T-helper 17 cell (primary cell): ENCODE measurements at regions not wholly inside any gene's neighbourhood (a gene's known extent, or its start where the extent isn't known, plus 50 kb on each side); places are given as distances from the start of the nearest gene placed in this dataset.

ENCODE experiments used
- ATAC-seq: fragments of 150-1000 bp; cut with Tn5 transposase; 2 replicates; pipeline ENCODE4 v1.10.0; 2021; ENCODE audit warnings: mild to moderate bottlenecking, moderate library complexity
- DNase-seq, 3 donors: peaks; one replicate each; pipeline versions ENCODE4 v3.0.0 to v3.0.0-alpha.2; 2020 to 2021
- H3K9me3 ChIP-seq: one replicate; pipeline ENCODE4 v1.7.0; 2013; ENCODE audit warnings: low read length, mild to moderate bottlenecking; ENCODE audit not compliant: control insufficient read depth, poor library complexity, severe bottlenecking
- H3K27ac Mint-ChIP-seq: one replicate; pipeline ENCODE4 v1.8.0; 2022; ENCODE audit warnings: mild to moderate bottlenecking, moderate library complexity, mixed read lengths
- H3K27me3 Mint-ChIP-seq: one replicate; pipeline ENCODE4 v1.8.0; 2022; ENCODE audit warnings: mixed read lengths
- H3K36me3 Mint-ChIP-seq: one replicate; pipeline ENCODE4 v1.8.0; 2022; ENCODE audit warnings: low read depth, mixed read lengths
- H3K4me1 Mint-ChIP-seq: one replicate; pipeline ENCODE4 v1.8.0; 2022; ENCODE audit warnings: mild to moderate bottlenecking, mixed read lengths
- H3K4me3 Mint-ChIP-seq: one replicate; pipeline ENCODE4 v1.8.0; 2022; ENCODE audit warnings: mild to moderate bottlenecking, moderate library complexity, mixed read lengths

- H3K4me1 Mint-ChIP-seq: no peaks in the 10 kb centered on the region
- no peak for DNase-seq
- H3K36me3 Mint-ChIP-seq: no peaks in the 10 kb centered on the region
- no peak overlapping the region for H3K4me3 Mint-ChIP-seq
- H3K27me3 Mint-ChIP-seq: no peaks in the 10 kb centered on the region
- no peak for ATAC-seq
- H3K27ac Mint-ChIP-seq: no peak overlapping the region
- H3K9me3 ChIP-seq: no peaks in the 10 kb centered on the region
Observed at GRCh38 chr2:221134718-221135117, 437.4 kb downstream of the EPHA4 start.

- no peak overlapping the region for H3K27ac Mint-ChIP-seq
- H3K27me3 Mint-ChIP-seq: no peaks in the 10 kb centered on the region
- no peak for ATAC-seq
Observed at GRCh38 chr2:221135699-221136098, 436.4 kb downstream of the EPHA4 start.

GRCh38 chr2:221137385-221137784, 434.7 kb downstream of the EPHA4 start:
- ATAC-seq (no peak), DNase-seq (no peak)
- Mint-ChIP-seq H3K4me1 (no peaks in the 10 kb centered on the region), H3K36me3 (no peaks in the 10 kb centered on the region), H3K4me3 (no peak overlapping the region), H3K27me3 (no peaks in the 10 kb centered on the region), H3K27ac (no peak overlapping the region)
- H3K9me3 ChIP-seq: no peaks in the 10 kb centered on the region

More at GRCh38 chr2:221135699-221136098, 436.4 kb downstream of the EPHA4 start:
- Mint-ChIP-seq H3K36me3 (no peaks in the 10 kb centered on the region), H3K4me1 (no peaks in the 10 kb centered on the region), H3K4me3 (no peak overlapping the region)
- no peak for DNase-seq
- no peaks in the 10 kb centered on the region for H3K9me3 ChIP-seq

- DNase-seq (no peak), ATAC-seq (no peak)
- no peaks in the 10 kb centered on the region for H3K4me1 Mint-ChIP-seq
- no peak overlapping the region for H3K4me3 Mint-ChIP-seq
- no peak overlapping the region for H3K27ac Mint-ChIP-seq
- no peaks in the 10 kb centered on the region for H3K9me3 ChIP-seq
- H3K27me3 Mint-ChIP-seq: no peaks in the 10 kb centered on the region
- no peaks in the 10 kb centered on the region for H3K36me3 Mint-ChIP-seq
Observed at GRCh38 chr2:221142341-221142740, 429.8 kb downstream of the EPHA4 start.

- no peak for ATAC-seq
Observed at GRCh38 chr2:221143231-221143630, 428.9 kb downstream of the EPHA4 start.

DNA sequence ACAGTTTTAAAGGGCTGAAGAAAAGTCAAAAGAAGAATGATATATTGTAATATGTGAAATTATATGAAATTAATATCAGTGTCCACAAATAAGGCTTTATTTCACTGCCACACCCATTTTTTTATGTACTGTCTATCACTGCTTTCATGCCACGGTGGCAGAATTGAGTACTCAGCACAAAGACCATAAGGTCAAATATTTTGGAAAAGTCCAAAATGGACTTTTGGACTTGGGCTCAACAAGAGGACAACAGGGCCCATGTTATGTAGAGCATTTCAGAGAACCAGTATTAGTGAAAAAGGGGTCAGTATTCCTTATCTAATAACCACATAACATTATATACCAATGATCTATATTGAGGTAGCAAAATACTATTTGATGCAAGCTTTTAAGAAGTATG, 427.2 kb downstream of the EPHA4 start:
- DNase-seq (no peak), ATAC-seq (no peak)
- H3K27ac Mint-ChIP-seq: no peak overlapping the region

More at GRCh38 chr2:221143231-221143630, 428.9 kb downstream of the EPHA4 start:
- Mint-ChIP-seq H3K27me3 (no peaks in the 10 kb centered on the region), H3K27ac (no peak overlapping the region), H3K4me3 (no peak overlapping the region), H3K36me3 (no peaks in the 10 kb centered on the region), H3K4me1 (no peaks in the 10 kb centered on the region)
- H3K9me3 ChIP-seq: no peaks in the 10 kb centered on the region
- no peak for DNase-seq

GRCh38 chr2:221145396-221145795, 426.7 kb downstream of the EPHA4 start:
- Mint-ChIP-seq H3K27me3 (no peaks in the 10 kb centered on the region), H3K36me3 (peaks cover 3% of the 10 kb centered on the region), H3K27ac (no peak overlapping the region), H3K4me3 (no peak overlapping the region), H3K4me1 (no peaks in the 10 kb centered on the region)
- DNase-seq: no peak
- no peak for ATAC-seq
- H3K9me3 ChIP-seq: no peaks in the 10 kb centered on the region

More for the DNA sequence above, 427.2 kb downstream of the EPHA4 start:
- Mint-ChIP-seq H3K27me3 (no peaks in the 10 kb centered on the region), H3K4me3 (no peak overlapping the region), H3K4me1 (no peaks in the 10 kb centered on the region), H3K36me3 (peaks cover 3% of the 10 kb centered on the region)
- no peaks in the 10 kb centered on the region for H3K9me3 ChIP-seq

DNA sequence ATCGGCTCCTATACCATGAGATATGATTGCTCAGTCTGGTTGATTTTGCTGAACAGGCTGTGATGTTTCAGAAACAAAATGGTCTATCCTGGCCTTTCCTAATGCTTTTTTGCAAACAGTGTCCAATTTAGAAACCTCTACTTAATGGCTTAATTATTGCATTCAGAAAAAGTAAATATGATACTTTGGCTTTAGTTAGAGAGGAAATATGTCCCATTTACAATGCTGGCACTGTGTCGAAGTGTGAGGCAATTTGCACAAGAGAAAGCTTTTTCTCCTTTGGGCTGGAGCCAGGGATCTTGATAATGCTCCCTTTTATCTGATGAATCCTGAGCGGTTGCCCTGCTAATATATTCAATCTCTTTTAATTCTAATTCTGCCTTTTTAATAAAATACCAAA, 418.9 kb downstream of the EPHA4 start:
- no peak for ATAC-seq
- no peaks in the 10 kb centered on the region for H3K9me3 ChIP-seq
- Mint-ChIP-seq H3K27me3 (peaks cover 7% of the 10 kb centered on the region), H3K4me1 (no peaks in the 10 kb centered on the region), H3K27ac (no peak overlapping the region), H3K36me3 (peaks cover 3% of the 10 kb centered on the region), H3K4me3 (no peak overlapping the region)
- DNase-seq: no peak

- DNase-seq (no peak), ATAC-seq (no peak)
- no peak overlapping the region for H3K4me3 Mint-ChIP-seq
- H3K27me3 Mint-ChIP-seq: peaks cover 7% of the 10 kb centered on the region
- no peaks in the 10 kb centered on the region for H3K4me1 Mint-ChIP-seq
- H3K36me3 Mint-ChIP-seq: peaks cover 3% of the 10 kb centered on the region
- no peak overlapping the region for H3K27ac Mint-ChIP-seq
- no peaks in the 10 kb centered on the region for H3K9me3 ChIP-seq
Observed at GRCh38 chr2:221154176-221154575, 417.9 kb downstream of the EPHA4 start.

DNA sequence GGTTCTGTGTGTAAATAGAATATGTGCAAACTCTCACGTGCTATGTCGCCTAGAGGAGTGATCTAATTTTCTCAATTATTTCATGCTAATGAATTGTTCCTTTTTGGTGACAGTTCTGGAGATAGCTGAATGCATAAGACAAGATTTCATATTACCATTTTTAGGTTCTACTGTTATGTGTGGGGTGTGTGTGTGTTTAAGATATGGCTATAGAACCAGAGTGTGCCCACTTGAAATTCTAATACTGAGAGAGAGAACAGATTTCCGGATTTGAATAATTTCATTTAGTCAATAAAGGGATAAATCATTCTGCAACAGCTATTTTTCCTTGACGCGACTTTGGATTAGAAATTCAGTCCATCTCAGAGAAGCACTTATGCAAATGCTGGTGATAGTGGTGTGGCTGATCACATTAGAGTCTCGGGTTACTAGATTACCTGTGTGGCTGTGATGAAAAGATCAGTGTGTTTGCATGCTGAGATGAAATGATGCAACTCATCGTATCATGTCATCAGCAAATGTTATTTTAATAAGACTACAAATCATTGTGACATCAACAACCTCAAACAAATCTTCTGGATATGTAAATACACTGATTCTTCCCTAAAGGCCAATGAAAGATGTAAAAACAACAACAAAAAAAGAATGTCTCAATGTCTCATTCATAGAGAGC, 415.9 kb downstream of the EPHA4 start:
- no peaks in the 10 kb centered on the region for H3K9me3 ChIP-seq
- DNase-seq (no peak), ATAC-seq (no peak)
- Mint-ChIP-seq H3K4me1 (no peaks in the 10 kb centered on the region), H3K36me3 (no peaks in the 10 kb centered on the region), H3K27me3 (peaks cover 11% of the 10 kb centered on the region), H3K4me3 (no peak overlapping the region), H3K27ac (no peak overlapping the region)

DNA sequence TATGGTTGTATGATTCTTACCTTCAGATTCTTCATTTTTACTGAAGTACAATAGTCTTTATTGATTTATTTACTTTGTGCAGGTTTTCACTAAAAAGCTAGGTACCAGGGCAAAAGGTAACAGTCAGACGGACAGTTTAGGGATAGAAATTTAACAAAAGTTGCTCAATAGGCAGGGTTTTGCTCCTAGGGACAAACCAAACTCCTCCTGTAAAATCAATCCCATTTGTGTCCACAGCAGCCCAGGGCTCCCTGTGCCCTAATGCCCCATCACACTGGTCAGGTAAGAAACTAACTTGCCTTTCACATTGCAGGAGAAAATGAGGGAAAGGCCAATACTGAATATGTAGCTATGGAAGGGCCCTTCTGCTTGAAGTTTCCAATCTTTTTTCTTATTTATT, 410.9 kb downstream of the EPHA4 start:
- ATAC-seq (no peak), DNase-seq (no peak)
- Mint-ChIP-seq H3K4me3 (no peak overlapping the region), H3K27ac (no peak overlapping the region), H3K36me3 (no peaks in the 10 kb centered on the region), H3K4me1 (no peaks in the 10 kb centered on the region), H3K27me3 (peaks cover 13% of the 10 kb centered on the region)
- no peaks in the 10 kb centered on the region for H3K9me3 ChIP-seq

GRCh38 chr2:221166292-221166691, 405.8 kb downstream of the EPHA4 start:
- H3K27me3 Mint-ChIP-seq: peaks cover 8% of the 10 kb centered on the region
- ATAC-seq: no peak
- no peaks in the 10 kb centered on the region for H3K4me1 Mint-ChIP-seq
- no peaks in the 10 kb centered on the region for H3K36me3 Mint-ChIP-seq
- H3K27ac Mint-ChIP-seq: no peak overlapping the region
- H3K9me3 ChIP-seq: no peaks in the 10 kb centered on the region
- DNase-seq: no peak
- H3K4me3 Mint-ChIP-seq: no peak overlapping the region

DNA sequence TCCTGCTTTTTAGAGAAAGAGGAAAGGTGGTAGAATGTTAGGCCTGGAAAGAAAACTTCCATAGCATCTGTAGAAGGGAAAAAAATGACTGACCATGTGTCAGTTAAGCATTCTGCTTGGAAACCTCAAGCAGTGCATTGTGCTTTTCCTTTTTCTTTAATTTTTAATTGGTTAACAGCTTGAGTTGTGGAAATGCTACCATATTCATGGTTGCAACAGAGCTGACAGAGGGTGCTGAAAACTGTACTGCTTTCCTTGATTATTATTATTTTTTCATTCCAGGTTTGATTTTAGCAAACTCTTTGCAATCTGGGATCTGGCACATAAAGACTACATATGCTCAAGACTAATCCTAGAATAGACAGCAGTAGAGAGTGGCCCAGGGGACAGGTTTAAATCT, 404.5 kb downstream of the EPHA4 start:
- H3K36me3 Mint-ChIP-seq: no peaks in the 10 kb centered on the region
- ATAC-seq: no peak
- H3K9me3 ChIP-seq: no peaks in the 10 kb centered on the region
- no peak overlapping the region for H3K27ac Mint-ChIP-seq
- H3K4me3 Mint-ChIP-seq: no peak overlapping the region
- H3K27me3 Mint-ChIP-seq: peaks cover 2% of the 10 kb centered on the region
- no peak for DNase-seq
- H3K4me1 Mint-ChIP-seq: no peaks in the 10 kb centered on the region

DNA sequence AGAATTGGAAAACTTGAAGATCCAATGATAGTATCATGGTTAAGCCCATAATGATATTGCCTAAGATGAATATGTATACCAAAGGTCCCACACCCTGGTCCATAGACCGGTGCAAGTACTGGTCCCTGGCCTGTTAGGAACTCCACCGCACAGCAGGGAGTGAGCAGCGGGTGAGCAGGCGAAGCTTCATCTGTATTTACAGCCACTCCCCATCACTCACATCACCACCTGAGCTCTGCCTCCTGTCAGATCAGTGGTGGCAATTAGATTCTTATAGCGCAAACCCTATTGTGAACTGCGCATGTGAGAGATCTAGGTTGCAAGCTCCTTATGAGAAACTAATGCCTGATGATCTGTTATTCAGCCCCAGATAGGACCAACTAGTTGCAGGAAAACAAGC, 402.4 kb downstream of the EPHA4 start:
- Mint-ChIP-seq H3K27me3 (no peaks in the 10 kb centered on the region), H3K27ac (no peak overlapping the region), H3K36me3 (no peaks in the 10 kb centered on the region), H3K4me1 (no peaks in the 10 kb centered on the region), H3K4me3 (no peak overlapping the region)
- ATAC-seq (no peak), DNase-seq (no peak)
- no peaks in the 10 kb centered on the region for H3K9me3 ChIP-seq
